ENCODE measurements at regions not wholly inside any gene's neighbourhood (a gene's known extent, or its start where the extent isn't known, plus 50 kb on each side); places are given as distances from the start of the nearest gene placed in this dataset.
A peak's percentile ranks its signal among the peaks of the same experiment; 100 is the strongest.

DNA sequence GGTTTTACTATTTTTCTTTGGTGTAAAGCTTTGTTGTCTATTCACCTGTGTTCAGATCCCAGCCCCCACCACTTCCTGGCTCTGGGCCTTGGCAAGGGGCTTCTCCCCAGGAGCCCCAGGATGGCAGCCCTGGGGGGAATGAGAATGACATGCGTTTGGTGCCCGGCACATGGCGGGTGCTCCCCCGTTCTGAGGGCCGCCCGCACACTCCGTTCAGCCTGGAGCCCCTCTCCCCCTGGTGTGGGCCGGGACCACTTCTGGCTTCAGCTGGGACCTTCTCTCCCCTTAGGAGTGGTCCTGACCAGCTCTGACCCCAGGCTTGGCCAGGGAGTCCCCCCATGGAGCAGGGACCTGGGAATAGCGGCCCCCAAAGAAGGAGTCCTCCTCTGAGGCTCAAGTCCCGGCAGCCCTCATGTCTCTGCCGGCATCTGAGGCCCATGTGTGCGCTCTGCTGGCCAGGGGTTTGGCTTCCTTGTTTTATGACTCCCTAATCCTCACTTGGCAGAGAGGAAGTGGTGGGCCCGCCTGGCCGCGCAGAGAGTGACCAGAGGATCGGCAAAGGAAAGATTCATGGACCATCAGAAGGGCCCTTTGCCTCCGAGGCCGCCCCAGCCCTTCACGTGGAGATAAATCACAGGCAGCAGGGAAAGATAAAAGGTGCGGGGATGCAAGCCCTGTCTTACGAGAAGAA is 57.0 kb upstream of the LMX1B start:
- TF ChIP-seq, protein P1, sequence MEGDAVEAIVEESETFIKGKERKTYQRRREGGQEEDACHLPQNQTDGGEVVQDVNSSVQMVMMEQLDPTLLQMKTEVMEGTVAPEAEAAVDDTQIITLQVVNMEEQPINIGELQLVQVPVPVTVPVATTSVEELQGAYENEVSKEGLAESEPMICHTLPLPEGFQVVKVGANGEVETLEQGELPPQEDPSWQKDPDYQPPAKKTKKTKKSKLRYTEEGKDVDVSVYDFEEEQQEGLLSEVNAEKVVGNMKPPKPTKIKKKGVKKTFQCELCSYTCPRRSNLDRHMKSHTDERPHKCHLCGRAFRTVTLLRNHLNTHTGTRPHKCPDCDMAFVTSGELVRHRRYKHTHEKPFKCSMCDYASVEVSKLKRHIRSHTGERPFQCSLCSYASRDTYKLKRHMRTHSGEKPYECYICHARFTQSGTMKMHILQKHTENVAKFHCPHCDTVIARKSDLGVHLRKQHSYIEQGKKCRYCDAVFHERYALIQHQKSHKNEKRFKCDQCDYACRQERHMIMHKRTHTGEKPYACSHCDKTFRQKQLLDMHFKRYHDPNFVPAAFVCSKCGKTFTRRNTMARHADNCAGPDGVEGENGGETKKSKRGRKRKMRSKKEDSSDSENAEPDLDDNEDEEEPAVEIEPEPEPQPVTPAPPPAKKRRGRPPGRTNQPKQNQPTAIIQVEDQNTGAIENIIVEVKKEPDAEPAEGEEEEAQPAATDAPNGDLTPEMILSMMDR (IDR thresholded peaks at IDR 0.05; ENCODE audit: low read depth, low read length, missing control alignments), result no peak

DNA sequence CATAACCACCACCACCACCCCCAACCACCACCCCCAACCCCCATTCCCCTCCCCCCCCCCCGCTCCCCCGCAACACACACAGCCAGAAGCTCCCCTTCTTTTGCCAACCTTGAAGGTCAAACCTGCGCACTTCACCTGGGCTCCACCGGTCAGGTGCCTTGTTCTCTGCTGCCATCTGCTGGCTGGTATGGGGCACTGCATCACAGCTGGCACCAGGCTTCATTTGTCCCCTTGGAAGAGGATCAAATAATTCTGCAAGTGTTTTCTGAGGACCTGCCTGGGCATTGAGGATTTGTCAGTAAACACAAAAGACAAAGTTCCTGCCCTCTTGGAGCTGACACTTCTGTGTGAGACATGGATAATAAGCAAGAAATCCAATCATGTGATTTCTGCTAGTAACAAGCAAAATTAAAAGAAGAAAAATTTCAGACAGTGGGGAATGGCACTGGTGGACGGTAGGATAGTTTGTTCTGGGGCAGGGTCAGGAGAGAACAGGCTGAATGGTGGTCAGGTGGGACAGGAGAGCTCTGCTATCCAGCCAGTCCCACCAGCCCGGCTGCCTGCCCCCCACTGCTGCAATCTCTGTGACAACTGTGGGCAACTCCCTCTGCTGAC is 55.6 kb upstream of the LMX1B start:
- H3K4me3 ChIP-seq (ENCODE audit: low read depth, low read length), result no peak overlapping the region
- DNase-seq (ENCODE audit: low read depth), result peak; percentile 8
- TF ChIP-seq, protein P1 (IDR thresholded peaks at IDR 0.05; ENCODE audit: low read depth, low read length, missing control alignments), result peak; percentile 97

More for the DNA sequence above, 57.0 kb upstream of the LMX1B start:
- H3K4me3 ChIP-seq (ENCODE audit: low read depth, low read length), result no peak overlapping the region
- DNase-seq (ENCODE audit: low read depth), result no peak

DNA sequence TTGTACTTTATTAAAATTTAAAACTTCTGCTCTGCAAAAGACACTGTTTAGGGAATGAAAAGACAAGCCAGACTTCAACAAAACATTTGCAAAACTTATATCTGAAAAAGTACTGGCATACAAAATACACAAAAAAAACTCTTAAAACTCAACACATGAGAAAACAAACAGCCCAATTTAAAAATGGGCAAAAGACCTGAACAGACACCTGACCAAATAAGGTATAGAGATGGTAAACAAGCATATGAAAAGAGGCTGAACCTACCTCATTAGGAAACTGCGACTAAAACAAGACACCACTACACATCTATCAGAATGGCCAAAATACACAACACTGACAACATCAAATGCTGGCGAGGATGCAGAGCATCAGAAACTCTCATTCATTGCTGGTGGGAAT is 54.4 kb upstream of the LMX1B start:
- TF ChIP-seq, protein P1 (IDR thresholded peaks at IDR 0.05; ENCODE audit: low read depth, low read length, missing control alignments), result no peak
- no peak for DNase-seq (ENCODE audit: low read depth)
- H3K4me3 ChIP-seq (ENCODE audit: low read depth, low read length), result no peak overlapping the region

DNA sequence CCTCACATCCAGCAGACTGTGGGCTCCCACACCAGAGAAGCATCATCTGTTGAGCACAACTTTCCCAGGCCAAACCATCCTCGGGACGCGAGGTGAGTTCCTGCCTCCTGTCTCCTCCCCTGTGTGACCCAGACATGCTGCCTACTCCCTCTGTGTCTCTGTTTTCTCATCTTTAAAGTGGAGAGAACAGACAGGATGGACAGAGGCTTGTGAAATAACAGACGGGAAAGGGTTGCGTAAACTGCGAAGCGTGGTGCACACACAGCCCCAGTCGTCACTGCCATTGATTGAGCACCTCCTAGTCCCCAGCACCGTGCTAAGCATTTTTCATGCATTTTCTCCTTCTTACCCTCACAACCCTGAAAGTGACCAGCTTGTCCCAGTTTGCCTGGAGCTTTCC is 52.1 kb upstream of the LMX1B start:
- DNase-seq (ENCODE audit: low read depth), result no peak
- TF ChIP-seq, protein P1 (IDR thresholded peaks at IDR 0.05; ENCODE audit: low read depth, low read length, missing control alignments), result no peak

DNA sequence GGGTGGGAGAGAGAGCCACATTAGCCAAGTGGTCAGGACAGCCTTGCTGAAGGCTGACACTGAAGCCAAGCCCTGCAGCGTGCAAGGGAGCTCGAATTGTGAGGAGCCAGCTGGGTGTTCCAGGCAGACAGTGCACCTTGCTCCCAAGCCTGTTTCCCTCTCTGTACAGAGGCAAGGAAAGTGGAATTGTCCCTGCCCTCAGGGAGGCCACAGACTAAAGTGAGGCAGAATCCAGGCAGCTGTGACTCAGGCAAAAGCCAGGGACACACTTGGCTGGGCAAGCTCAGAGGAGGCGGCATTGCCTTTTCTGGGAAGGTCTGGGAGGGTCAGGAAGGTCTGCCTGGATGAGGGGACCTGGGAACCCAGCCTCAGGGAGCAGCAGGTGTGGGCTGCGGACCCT is 50.2 kb upstream of the LMX1B start:
- no peak overlapping the region for H3K4me3 ChIP-seq (ENCODE audit: low read depth, low read length)
- no peak for DNase-seq (ENCODE audit: low read depth)
- TF ChIP-seq, protein P1 (IDR thresholded peaks at IDR 0.05; ENCODE audit: low read depth, low read length, missing control alignments), result no peak

More for the DNA sequence above, 52.1 kb upstream of the LMX1B start:
- no peak overlapping the region for H3K4me3 ChIP-seq (ENCODE audit: low read depth, low read length)

All from GM12864 (cell line).